HG03520 (cell line): ENCODE measurements at regions not wholly inside any gene's neighbourhood (a gene's known extent, or its start where the extent isn't known, plus 50 kb on each side); places are given as distances from the start of the nearest gene placed in this dataset.
"Not testable (repeated sequence)": the region's sequence is repeated elsewhere in the genome, so short reads cannot be mapped to it uniquely, and the experiment has no call there.

Experiments used
- ATAC-seq: cut with Tn5 transposase; IDR thresholded peaks from one replicate; pipeline ENCODE4 v1.9.1; 2021; ENCODE audit warnings: mild to moderate bottlenecking, moderate library complexity; ENCODE audit not compliant: unreplicated experiment

GRCh38 chr11:36777311-36777710, 179.3 kb upstream of the RAG2 start:
- no peak for ATAC-seq

- ATAC-seq = no peak
Observed at GRCh38 chr11:36775756-36776155, 177.7 kb upstream of the RAG2 start.

GRCh38 chr11:36775130-36775529, 177.1 kb upstream of the RAG2 start:
- no peak for ATAC-seq

GRCh38 chr11:36774603-36775002, 176.6 kb upstream of the RAG2 start:
- ATAC-seq = no peak

GRCh38 chr11:36763187-36763586, 165.2 kb upstream of the RAG2 start:
- ATAC-seq = no peak

GRCh38 chr11:36757075-36757474, 159.0 kb upstream of the RAG2 start:
- no peak for ATAC-seq

GRCh38 chr11:36753960-36754359, 155.9 kb upstream of the RAG2 start:
- no peak for ATAC-seq

GRCh38 chr11:36751996-36752395, 154.0 kb upstream of the RAG2 start:
- ATAC-seq = no peak

- ATAC-seq = no peak
Observed at GRCh38 chr11:36751335-36751781, 153.3 kb upstream of the RAG2 start.

- no peak for ATAC-seq
Observed at GRCh38 chr11:36750349-36750748, 152.3 kb upstream of the RAG2 start.

GRCh38 chr11:36748836-36749235, 150.8 kb upstream of the RAG2 start:
- no peak for ATAC-seq

GRCh38 chr11:36746886-36747710, 149.1 kb upstream of the RAG2 start:
- peak; percentile 85 for ATAC-seq

GRCh38 chr11:36744375-36745168, 146.5 kb upstream of the RAG2 start:
- ATAC-seq = no peak

GRCh38 chr11:36743039-36743438, 145.0 kb upstream of the RAG2 start:
- ATAC-seq = peak; percentile 65

- ATAC-seq = no peak
Observed at GRCh38 chr11:36741515-36741914, 143.5 kb upstream of the RAG2 start.

GRCh38 chr11:36738292-36738861, 140.3 kb upstream of the RAG2 start:
- ATAC-seq = no peak

GRCh38 chr11:36736103-36736502, 138.1 kb upstream of the RAG2 start:
- ATAC-seq = no peak

GRCh38 chr11:36733721-36734120, 135.7 kb upstream of the RAG2 start:
- ATAC-seq = not testable (repeated sequence)

- no peak for ATAC-seq
Observed at GRCh38 chr11:36730761-36731160, 132.7 kb upstream of the RAG2 start.

GRCh38 chr11:36729825-36730224, 131.8 kb upstream of the RAG2 start:
- no peak for ATAC-seq

- no peak for ATAC-seq
Observed at GRCh38 chr11:36726420-36726819, 128.4 kb upstream of the RAG2 start.
